Amniotic stem cell (primary cell): ENCODE measurements at regions not wholly inside any gene's neighbourhood (a gene's known extent, or its start where the extent isn't known, plus 50 kb on each side); places are given as distances from the start of the nearest gene placed in this dataset.
"Not testable (repeated sequence)": the region's sequence is repeated elsewhere in the genome, so short reads cannot be mapped to it uniquely, and the experiment has no call there.

ENCODE experiments used
- DNase-seq: peaks from one replicate; lab custom pipeline; 2025; lab: John Stamatoyannopoulos, UW

DNA sequence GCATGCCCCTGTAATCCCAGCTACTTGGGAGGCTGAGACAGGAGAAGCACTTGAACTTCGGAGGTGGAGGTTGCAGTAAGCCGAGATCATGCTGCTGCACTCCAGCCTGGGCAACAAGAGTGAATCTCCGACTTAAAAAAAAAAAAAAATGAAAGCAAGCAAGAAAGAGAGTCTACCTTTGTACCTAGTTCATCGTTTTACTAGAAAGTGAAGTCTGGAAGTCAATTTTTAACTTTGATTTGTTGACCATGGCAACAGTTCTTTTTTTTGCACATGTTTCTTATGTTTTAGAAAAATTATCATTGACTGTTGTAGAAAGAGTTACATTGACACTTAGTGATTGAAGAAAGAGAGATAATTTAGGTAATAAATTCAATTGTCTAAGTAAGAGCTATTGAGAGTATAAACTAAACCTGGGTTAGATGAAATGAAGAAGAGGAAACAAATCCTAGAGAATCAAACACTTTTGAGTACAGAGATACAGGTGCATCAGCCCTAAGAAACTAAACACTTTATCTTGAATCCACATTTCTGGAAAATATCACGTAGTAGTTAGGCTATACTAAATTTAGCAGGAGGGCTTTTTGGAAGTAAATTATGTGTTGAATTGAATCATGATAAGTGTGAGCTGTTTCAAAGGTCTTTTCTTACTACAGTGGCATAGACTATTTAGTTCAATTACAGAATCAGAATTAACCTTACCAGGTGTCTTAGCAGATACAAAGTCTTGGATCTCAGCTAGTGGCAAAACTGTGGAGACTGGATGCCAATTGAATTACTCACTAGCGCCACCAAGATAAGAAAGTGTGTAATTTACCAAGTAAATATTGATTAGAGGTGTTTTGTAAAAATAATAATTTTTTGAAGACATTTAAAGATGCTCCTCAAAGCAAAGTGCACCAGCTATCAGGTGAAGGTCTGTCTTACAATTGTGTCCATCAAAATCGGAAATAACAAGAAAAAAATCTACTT is 303.4 kb upstream of the NRXN1 start:
- no peak for DNase-seq

DNA sequence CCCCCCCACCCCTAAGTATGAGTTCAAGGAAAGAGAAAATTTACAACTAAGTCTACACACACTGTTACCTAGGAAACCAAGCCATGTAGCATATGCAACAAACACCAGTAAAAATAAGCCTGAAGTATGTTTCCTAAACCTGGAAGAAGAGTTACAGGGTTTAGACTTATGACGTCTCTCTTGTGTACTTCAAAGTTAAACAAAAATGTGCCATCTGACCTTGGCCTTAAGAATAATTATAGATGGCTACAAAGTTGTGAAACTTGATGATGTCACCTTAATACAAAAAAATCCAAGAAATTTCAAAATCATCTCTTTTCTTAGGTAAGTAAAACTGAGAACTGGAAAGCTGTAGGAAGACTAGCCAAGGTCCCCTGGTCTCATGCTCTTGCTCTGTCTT is 297.6 kb upstream of the NRXN1 start:
- no peak for DNase-seq

DNA sequence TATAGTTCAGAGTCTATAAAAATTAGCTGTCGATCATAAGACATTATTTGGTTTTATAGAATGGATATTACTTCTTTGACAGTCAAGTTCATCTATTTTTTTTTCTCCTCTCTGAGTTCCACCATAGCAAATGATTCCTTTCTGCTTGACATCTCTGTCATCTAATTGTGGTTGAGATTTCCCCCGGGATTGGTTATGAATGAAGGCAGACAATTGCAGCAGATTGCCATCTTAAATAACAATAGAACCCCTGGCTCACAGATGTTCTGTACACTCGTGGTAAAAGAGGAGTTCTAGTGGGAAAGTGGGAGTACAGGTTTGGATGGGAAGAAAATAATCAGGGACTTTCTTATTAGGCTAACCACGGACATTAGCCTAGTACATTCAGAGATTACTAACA is 292.1 kb upstream of the NRXN1 start:
- no peak for DNase-seq

DNA sequence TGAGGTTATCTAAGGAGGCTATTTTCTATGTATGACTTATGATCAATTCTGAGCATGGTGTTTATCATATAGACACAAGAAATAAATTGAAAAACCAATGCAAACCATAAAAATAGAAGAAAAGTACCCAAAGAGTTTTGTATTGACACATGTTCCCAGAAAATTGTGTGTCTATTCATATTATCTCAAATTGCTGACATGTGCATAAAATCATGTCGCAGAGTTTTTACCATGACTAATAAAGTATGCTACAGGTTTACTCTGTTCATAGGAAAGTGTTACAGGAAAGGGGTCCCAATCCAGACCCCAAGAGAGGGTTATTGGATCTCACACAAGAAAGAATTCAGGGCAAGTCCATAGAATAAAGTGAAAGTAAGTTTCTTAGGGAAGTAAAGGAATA is 290.7 kb upstream of the NRXN1 start:
- no peak for DNase-seq

DNA sequence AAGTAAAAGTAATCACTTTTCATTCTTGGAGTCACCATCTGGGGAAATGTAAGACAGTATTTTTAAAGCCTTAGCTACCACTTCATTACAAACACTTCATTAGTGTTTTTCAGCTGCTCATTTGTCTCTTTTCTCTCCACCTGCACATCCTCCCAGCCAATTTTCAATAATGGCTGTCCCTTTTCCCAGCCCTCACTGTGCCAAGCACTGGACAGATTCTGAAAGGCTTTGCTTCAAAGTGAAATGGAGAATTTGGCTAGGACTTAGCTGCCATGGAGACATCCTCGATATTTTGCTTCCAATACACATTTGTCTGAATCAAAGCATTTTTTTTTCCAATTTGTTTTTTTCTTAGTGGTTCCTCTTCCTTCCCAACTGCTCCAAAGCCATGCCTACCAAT is 272.4 kb upstream of the NRXN1 start:
- DNase-seq, result no peak

DNA sequence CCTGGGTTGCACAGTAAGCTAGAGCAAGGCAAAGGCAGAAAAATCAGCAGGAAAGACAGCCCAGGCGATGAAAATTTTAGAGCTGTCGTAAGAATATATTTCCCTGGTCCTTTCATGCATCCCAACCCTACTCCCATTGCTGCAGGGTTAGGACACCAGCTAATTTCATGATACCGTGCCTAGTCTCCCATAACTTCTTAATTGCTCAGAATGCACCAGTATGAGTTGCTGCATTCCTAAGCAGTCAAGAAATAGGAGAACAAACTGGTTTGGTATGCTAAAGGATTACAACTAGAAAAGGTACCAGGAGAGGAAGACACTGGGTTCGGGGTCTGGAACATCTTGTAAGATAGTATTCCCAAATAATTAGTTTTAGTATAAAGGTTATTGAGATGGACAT is 269.4 kb upstream of the NRXN1 start:
- DNase-seq, result no peak

DNA sequence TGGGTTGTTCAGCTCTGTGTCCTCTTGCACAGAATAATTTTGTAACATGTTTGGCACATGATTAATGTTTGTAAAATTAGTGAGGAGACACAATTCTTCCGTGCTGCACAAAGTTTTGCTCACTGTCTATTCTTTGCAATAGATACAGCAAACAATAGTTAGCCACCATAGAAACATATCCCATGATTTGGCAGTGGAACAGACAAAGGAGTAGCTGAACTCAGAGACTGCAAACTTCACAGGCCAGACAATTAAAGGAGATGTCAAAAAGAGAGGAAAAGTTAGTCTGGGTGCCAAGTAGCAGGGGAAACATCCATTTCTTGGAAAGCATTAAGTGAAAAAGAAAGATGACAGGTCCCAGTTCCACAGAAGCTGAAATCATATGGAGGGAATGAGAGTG is 267.4 kb upstream of the NRXN1 start:
- DNase-seq, result no peak

DNA sequence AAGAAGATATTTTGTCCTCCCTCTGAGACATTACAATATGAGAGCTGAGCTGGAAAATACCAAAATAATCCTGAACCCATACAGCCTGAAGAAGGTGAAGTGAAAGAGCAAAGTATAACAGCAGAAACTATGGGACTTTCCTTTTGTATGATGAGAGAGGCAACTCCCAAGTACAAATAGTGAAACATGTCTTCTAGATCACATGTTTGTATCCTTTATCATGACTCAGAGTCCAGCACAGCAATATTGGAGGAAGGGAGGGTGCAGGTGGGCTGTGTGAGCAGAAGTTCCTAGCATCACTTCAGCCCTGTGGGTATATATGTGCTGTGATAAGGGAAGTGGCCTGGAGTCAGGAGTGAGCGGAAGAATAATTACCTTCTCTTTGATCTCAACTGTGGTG is 265.6 kb upstream of the NRXN1 start:
- no peak for DNase-seq

DNA sequence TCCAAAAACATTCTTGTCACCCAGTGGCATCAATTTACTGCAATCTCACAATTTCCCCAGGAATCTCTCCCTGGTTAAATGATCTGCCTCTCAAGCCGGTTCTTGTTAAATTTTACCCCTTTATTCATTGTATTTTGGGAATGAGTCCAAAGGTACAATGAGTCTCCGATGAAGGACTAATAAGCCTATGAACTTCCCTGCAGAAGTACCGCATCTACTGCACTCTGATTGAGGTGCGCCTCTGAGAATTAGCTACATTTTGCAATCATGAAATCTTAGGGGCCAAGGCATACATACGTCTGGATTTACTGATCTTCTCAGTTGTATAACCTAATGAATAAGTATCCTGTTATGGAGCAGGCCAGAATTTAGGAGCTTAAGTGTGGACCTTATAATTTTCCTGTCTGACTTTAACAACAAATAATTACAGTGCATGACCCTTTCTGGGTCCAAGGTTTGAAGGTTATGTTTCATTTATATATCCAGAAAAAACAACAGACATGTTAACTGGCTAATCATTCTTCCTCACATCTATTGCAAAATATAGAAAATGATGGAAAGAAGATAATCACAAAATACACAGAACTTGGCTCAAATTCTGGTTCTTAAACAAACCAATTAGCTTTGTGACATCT is 261.8 kb upstream of the NRXN1 start:
- no peak for DNase-seq

DNA sequence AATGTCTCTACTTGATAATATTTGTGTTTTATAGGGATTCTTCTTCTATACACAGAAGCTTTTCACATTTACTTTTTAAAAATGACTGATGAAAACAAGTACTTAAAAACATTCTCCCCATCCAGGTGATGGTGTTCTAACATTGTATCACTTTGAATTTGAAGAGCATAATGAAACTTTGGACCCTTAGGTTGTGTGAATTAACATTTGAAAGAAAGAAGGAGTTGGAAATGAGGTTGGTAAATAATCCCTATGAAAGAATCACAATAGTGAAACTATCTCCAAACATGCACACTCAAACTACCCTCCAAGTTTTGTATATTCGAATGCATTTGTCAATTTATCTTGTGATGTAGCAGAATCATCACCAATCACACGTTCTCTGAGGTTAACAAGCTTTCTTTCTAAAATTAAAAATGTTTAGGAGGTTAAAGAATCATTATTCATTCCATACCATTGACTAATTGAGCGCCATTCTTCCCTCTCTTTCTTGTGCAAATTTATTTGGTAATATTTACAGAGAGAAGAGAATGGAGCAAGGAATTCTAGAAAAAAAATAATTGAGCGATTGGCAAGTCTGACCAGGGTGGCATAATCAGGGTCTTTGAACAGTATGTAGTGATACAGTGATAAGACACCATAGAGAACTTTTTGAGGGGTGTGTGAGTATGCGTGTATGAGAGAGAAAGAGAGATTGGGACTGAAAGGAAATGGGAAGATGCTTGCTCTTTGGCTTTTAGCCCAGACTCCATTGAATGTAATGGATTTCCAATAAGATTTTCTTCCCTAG is 260.0 kb upstream of the NRXN1 start:
- no peak for DNase-seq

DNA sequence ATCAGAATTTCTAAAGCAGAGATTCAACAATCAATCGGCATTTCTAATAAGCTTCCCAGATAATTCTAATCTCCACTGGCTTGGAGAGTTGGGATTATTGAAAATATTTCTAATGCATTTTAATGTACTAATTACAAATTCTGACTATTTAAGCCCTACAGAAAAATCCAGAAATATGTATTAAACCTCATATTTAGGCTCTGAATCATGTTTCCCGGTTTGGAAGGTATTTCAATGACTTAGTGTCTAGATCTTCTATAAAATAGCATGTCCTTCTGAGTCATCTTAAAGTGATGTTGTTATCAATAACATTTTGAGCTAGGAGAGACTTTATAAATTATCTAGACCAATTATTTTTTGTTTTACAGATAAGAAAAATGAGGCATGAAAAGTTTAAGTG is 258.8 kb upstream of the NRXN1 start:
- no peak for DNase-seq

DNA sequence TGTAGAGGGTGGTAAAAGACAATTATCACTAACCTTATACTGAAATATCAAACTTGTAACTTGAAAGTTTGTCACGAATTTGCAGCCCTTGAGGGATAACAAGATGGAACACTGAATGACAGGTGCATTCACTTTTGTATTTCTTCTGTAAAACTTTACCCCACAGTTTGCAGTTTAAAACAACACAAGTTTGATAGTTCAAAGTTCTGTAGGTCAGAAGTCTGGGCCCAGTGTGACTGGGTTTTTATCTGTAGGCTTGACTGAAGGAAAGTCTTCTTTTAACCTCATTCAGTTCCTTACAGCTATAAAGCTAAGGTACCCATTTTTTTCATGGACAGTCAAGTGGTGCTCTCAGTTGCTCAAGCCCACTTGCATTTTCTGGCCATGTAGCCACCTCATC is 257.1 kb upstream of the NRXN1 start:
- no peak for DNase-seq

DNA sequence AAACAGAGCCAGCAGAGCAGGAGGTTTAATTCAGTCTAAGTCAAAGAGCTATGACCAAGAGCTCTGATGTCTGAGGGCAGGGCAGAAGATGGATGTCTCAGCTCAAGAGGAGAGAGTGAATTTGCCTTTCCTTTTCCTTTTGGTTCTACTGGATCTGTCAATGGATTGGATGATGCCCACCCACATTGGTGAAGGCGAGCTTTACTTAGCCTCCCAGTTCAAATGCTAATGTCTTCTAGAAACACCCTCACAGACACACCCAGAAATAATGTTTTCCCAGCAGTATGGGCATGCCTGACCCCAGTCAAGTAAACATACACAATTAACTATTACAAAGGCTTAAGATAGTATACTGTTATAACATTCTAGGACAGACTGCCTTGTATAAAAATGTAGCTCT is 236.3 kb upstream of the NRXN1 start:
- DNase-seq, result no peak

DNA sequence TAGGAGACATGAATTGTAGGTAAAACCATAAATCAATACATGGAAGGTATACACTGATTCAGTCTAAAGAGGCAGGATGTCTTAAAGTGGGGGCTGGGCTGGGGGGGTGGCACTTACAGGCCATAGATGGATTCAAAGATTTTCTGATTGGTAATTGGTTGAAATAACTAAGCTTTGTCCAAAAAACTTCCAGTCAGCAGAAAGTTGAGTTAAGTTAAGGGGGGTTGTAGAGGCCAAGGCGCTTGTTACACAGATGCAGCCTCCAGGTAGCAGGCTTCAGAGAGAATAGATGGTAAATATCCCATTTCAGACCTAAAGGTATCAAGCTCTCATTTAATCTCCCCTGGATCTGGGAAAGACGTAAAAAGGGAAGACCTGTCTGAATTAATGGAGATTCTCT is 233.6 kb upstream of the NRXN1 start:
- DNase-seq, result no peak

DNA sequence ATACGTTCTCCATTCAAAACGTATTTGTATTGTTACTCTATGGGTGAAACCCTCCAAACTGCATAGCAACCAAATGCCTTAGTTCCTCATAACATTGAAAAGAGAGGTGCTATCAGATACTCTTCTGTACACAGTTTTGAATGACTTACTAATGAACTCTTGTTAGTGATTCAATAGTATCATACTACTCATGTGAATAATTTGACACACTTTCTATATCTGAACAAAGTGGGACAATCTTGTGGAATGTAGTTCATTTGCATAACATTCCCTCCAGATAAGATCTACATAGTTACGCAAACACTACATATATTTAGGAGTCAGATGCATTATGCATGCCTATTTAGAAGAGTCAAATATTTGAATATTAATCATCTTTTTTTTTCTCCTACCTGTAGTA is 232.0 kb upstream of the NRXN1 start:
- no peak for DNase-seq

DNA sequence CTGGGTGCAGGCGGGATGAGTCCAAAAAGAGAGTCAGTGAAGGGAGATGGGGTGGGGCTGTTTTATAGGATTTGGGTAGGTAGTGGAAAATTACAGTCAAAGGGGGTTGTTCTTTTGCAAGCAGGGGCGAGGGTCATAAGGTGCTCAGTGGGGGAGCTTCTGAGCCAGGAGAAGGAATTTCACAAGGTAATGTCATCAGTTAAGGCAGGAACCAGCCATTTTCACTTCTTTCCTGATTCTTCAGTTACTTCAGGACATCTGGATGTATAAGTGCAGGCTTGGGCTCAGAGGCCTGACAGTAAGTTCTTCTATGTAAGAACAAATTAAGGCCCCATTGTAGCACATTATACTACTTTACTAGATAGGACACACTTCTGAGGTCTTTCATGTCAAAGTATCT is 231.2 kb upstream of the NRXN1 start:
- DNase-seq, result not testable (repeated sequence)

DNA sequence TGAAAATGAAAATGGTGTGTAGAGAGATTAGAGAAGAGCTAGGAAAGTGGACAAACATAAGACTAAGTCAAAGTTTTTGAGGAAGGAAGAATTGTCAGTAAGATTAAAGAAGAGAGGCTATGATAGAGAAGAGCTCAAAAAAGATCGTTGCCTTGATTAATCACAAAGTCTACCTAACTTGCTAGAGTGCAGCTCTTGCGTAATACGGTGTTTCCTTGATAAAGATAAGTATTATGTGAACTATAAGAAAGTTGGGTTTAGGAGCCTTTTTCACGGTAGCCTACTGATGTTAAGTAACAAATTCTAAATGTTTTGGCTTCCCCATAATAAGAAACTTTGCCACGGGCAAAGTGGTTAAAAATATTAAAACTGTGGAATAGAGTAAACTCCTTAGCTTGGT is 226.4 kb upstream of the NRXN1 start:
- no peak for DNase-seq

DNA sequence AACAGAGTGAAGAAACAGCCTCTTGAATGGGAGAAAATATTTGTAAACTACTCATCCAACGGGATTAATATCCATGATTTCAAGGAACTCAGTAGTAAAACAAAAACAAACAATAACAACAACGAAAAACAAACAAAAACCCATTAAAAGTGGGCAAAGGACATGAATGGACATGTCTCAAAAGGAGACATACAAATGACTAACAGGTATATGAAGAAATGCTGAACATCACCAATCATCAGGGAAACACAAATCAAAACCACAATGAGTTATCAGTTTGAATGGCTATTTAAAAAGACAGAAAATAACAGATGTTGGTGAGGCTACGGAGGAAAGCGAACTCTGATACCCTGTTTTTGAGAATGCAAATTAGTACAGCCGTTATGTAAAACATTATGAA is 224.8 kb upstream of the NRXN1 start:
- DNase-seq, result no peak

DNA sequence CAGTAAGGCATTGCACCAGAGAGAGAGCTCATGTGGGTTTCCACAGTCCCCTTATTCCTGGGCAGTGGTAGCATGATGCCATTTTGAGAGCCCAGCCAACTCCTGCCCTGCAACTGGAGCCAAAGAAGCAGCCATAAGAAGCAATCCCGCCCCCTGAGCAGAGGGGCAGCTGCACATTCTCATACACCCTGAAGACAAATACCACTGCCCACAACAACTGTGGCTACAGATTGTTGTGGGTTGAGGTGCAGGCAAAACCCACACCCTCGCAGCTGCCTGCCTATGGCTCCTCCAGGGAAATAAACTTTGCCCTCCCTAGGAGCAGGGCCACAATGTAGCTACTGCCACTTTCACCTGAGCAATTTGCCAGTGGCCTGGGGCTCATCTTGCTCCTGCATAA is 219.4 kb upstream of the NRXN1 start:
- DNase-seq, result no peak

DNA sequence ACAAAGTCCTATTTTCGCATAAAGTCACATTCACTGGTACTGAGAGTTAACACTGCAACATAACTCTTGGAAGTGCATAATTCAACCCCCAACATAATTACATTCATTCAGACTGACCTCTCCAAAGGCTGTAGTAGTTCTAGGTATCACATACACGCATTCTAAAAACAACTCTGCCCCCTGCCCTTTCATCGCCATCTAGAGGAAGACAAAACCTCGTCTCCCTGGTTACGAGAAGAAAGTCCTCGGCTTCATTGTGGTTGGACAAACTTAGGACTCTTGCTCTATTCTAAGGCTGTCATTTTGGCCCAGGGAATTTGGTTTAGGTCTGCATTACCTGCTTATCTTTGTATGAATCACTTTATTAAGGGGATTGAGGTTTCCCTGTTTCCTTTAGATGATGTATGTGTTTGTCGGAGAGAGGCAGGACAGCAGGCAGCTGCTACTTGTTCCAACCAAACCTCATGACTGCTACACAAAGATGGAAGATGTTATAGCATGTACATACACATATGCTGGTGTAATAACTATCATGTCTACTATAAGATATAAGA is 215.4 kb upstream of the NRXN1 start:
- DNase-seq, result no peak

DNA sequence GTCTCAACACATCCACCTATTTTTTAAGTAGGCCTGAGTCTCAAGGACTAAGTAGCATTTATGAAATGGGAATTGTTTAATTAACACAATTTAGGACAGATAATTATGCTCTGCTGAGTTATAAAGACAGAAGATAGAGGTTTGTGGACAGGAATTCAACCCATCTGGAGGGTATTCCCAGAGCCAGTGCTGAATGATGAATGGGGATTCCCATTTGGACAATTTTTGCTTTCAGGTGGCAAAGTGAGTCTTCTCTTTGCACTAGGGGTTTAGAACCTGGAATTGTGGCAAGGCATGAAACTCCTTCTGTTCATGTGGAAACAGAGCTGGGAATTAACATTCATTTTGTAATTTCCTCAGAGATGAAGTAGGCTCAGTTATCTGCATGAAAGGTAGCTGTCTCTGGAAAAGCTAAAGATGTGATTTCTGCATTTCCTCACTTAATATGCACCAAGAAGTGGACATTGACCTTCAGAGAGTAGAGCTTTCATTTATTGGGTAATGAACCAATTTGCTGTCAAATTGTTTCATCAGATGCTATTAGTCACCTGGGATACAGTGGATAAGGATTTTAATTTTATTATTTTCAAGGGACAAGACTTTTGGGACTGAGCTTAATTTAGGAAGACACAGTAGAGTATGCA is 212.1 kb upstream of the NRXN1 start:
- DNase-seq, result no peak

DNA sequence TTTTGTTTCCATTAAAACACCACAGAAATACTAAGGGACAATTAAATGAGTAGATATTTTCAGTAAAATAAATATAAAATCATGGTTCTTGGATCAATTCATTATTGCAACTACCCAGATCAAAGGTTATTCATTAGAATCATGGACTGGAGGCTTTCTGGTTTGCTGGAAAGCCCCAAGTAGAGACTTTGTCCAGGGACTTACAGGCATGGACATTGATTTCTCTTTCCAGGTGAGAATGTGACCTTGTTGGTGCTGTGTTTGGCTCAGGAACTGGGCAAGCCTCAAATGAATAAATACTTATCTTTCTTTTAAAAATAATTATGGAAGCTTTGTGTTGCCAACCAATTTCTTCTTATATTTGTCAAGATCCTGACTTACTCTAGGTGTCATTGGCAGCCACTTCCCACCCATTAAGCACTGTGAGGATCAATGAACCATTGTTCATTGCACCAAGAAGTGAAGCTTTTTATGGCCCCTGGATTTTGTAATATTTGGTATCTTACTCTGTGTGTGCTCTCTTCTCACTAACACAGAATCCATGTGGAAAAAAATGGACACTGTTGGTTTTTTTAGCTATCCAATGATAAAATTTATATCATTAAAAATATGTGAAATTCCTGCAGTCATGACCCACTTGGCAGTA is 205.8 kb upstream of the NRXN1 start:
- no peak for DNase-seq
